ENCODE measurements at regions not wholly inside any gene's neighbourhood (a gene's known extent, or its start where the extent isn't known, plus 50 kb on each side); places are given as distances from the start of the nearest gene placed in this dataset.

GRCh38 chr5:124522992-124523391, 223.4 kb downstream of the ZNF608 start:
- Histone ChIP-seq H3K4me3 (ENCODE audit: low read depth in 2 of 2, low read length in 1 of 2) (no peak overlapping the region), H3F3A (replicated peaks; ENCODE audit: insufficient read depth) (no peaks in the 10 kb centered on the region), H3K27ac (ENCODE audit: low read depth in 2 of 2, low read length in 1 of 2) (no peak overlapping the region), H3K9ac (no peak overlapping the region), H3K36me3 (replicated peaks in 1 of 2; ENCODE audit: control insufficient read depth in 1 of 2, insufficient read depth in 2 of 2, low read length in 1 of 2) (no peaks in the 10 kb centered on the region), H2AFZ (ENCODE audit: low read depth) (no peak overlapping the region), H3K4me2 (no peak overlapping the region), H3K9me2 (no peaks in the 10 kb centered on the region), H3K79me2 (ENCODE audit: insufficient read depth) (no peaks in the 10 kb centered on the region), H3K4me1 (ENCODE audit: control insufficient read depth in 1 of 2, insufficient read depth in 2 of 2, low read depth in 1 of 2, low read length in 1 of 2) (no peaks in the 10 kb centered on the region), H3K27me3 (ENCODE audit: insufficient read depth) (no peaks in the 10 kb centered on the region), H4K20me1 (ENCODE audit: insufficient read depth) (no peaks in the 10 kb centered on the region), H3K9me3 (no peaks in the 10 kb centered on the region)
- no peak for DNase-seq
- TF ChIP-seq ZBTB33 (IDR thresholded peaks at IDR 0.05; ENCODE audit: borderline replicate concordance, low read depth) (no peak), TEAD4 (IDR thresholded peaks at IDR 0.05; ENCODE audit: borderline replicate concordance, insufficient read depth) (no peak), PBX3 (IDR thresholded peaks at IDR 0.05) (no peak)
- WGBS (ENCODE audit: low lambda C conversion rate), result 0% methylated on average over 1 of the region's 1 CpG
- POLR2A ChIA-PET, result no interaction called here
- CTCF ChIA-PET, result no interaction called here

GRCh38 chr5:124521461-124522230, 224.8 kb downstream of the ZNF608 start:
- Histone ChIP-seq H3K27ac (ENCODE audit: low read depth in 2 of 2, low read length in 1 of 2) (no peak overlapping the region), H3K9me2 (no peaks in the 10 kb centered on the region), H3K9me3 (no peaks in the 10 kb centered on the region), H3K4me1 (ENCODE audit: control insufficient read depth in 1 of 2, insufficient read depth in 2 of 2, low read depth in 1 of 2, low read length in 1 of 2) (no peaks in the 10 kb centered on the region), H3K36me3 (replicated peaks in 1 of 2; ENCODE audit: control insufficient read depth in 1 of 2, insufficient read depth in 2 of 2, low read length in 1 of 2) (no peaks in the 10 kb centered on the region), H3K9ac (no peak overlapping the region), H2AFZ (ENCODE audit: low read depth) (no peak overlapping the region), H3F3A (replicated peaks; ENCODE audit: insufficient read depth) (no peaks in the 10 kb centered on the region), H3K79me2 (ENCODE audit: insufficient read depth) (no peaks in the 10 kb centered on the region), H3K4me2 (no peak overlapping the region), H3K27me3 (ENCODE audit: insufficient read depth) (no peaks in the 10 kb centered on the region), H3K4me3 (ENCODE audit: low read depth in 2 of 2, low read length in 1 of 2) (no peak overlapping the region), H4K20me1 (ENCODE audit: insufficient read depth) (no peaks in the 10 kb centered on the region)
- CTCF ChIA-PET, result no interaction called here
- POLR2A ChIA-PET, result no interaction called here
- no peak for DNase-seq
- TF ChIP-seq ZBTB33 (IDR thresholded peaks at IDR 0.05; ENCODE audit: borderline replicate concordance, low read depth) (no peak), RCOR1 (IDR thresholded peaks at IDR 0.05; ENCODE audit: low read length) (no peak), FOXJ3 (CRISPR knock-in tag; IDR thresholded peaks at IDR 0.05) (no peak), IRF3 (IDR thresholded peaks at IDR 0.05; ENCODE audit: low read depth, low read length) (no peak), GABPA (IDR thresholded peaks at IDR 0.05; ENCODE audit: low read depth) (no peak), RFX5 (IDR thresholded peaks at IDR 0.05; ENCODE audit: low read length) (no peak), EP300 (IDR thresholded peaks at IDR 0.05; ENCODE audit: borderline replicate concordance in 1 of 2, low read depth in 1 of 2, low read length in 1 of 2) (no peak), POLR2AphosphoS5 (IDR thresholded peaks at IDR 0.05; ENCODE audit: low read depth, low read length) (no peak), JUND (IDR thresholded peaks at IDR 0.05) (no peak), GATA2 (CRISPR knock-in tag; IDR thresholded peaks at IDR 0.05) (no peak), TEAD4 (IDR thresholded peaks at IDR 0.05; ENCODE audit: borderline replicate concordance, insufficient read depth) (no peak), TAF1 (IDR thresholded peaks at IDR 0.05; ENCODE audit: borderline replicate concordance, low read depth, low read length) (no peak), RAD21 (IDR thresholded peaks at IDR 0.05; ENCODE audit: low read length) (no peak), USF2 (IDR thresholded peaks at IDR 0.05; ENCODE audit: borderline replicate concordance, low read depth, low read length) (no peak), TCF12 (IDR thresholded peaks at IDR 0.05) (no peak)
- WGBS (ENCODE audit: low lambda C conversion rate), result 75% methylated on average over 2 of the region's 34 CpGs

All from SK-N-SH (cell line).